GM12874 (cell line): ENCODE measurements at regions not wholly inside any gene's neighbourhood (a gene's known extent, or its start where the extent isn't known, plus 50 kb on each side); places are given as distances from the start of the nearest gene placed in this dataset.

Experiments
- CTCF ChIP-seq: IDR thresholded peaks from 2 replicates; pipeline ENCODE4 v1.5.1; 2011; ENCODE audit warnings: low read depth, mild to moderate bottlenecking, control low read depth, low read length, moderate library complexity; ENCODE audit not compliant: insufficient read depth

GRCh38 chr18:1618364-1618763, 713.7 kb downstream of the ADCYAP1 start:
- TF ChIP-seq CTCF = no peak

- no peak for TF ChIP-seq CTCF
Observed at GRCh38 chr18:1619507-1619906, 714.8 kb downstream of the ADCYAP1 start.

GRCh38 chr18:1624612-1625011, 719.9 kb downstream of the ADCYAP1 start:
- TF ChIP-seq CTCF = no peak

- no peak for TF ChIP-seq CTCF
Observed at GRCh38 chr18:1627494-1627893, 722.8 kb downstream of the ADCYAP1 start.

DNA sequence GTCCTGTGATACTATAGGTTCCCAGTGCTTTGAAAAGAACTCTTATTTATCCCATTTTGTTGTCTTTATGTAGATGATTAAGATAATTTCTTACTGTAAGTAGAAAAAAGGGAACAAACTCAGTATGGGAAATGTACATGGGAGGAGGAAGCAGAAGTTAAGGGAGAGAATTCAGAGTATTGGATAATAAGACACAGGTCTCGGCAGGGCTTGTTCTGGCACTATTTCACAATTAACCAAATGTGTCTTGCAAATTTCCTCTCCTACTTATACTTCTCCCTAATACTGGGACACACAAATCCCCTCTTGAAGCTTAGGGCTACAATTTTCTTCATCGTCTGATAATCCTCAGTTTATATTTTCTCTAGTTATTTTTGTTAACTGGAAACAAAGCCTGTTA, 744.0 kb downstream of the ADCYAP1 start:
- no peak for TF ChIP-seq CTCF

DNA sequence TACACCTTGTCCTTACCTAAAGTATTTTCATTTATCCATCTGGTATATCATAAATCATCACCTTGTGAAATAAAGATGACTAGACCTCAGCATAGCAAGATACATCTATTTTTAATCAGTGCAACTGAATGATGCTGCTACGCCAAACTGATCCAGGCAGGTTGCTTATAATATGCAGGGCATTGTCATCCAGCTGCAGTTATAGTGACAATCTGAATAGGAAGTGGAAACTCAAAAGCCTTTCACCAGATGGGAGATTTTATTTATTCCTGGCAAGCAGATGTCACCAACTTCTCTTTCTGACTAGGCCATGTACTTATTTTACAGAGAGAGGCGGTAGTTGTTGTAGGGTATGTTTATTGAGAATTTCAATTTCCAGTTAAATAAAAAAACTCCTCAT, 747.3 kb downstream of the ADCYAP1 start:
- no peak for TF ChIP-seq CTCF

DNA sequence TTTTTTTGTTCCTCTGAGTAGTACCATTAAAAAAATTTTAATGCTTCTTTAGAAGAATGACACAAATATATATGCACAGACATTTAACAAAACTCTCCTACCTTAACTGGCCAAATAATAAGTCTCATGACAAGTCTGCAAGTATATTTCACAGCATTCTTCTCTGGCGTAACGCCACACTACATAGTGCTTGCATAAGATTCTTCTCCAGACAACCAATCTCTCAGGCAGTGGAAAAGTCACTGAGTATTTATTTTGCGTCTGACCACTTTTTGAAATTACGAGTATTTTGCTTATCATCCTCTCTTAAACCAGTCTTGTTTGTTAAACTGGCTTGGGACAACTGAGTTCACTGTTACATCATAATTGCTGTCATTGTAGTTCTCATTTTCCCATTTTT, 749.2 kb downstream of the ADCYAP1 start:
- TF ChIP-seq CTCF = no peak

GRCh38 chr18:1657876-1658275, 753.2 kb downstream of the ADCYAP1 start:
- no peak for TF ChIP-seq CTCF
